OCI-LY7 (cell line): ENCODE measurements at regions not wholly inside any gene's neighbourhood (a gene's known extent, or its start where the extent isn't known, plus 50 kb on each side); places are given as distances from the start of the nearest gene placed in this dataset.

Source experiments
- BruUV-seq: library from RNA; stranded (reverse); fragments of 400-500 nt; replicated peaks from 2 replicates; lab custom pipeline; 2021; lab: Mats Ljungman, UMichigan
- CTCF ChIA-PET: fragments of 300-600 bp; sonication (Branson Sonifier 250); formaldehyde crosslinking; loops from one replicate; lab custom pipeline; 2022; ENCODE audit warnings: antibody characterized with exemption; ENCODE audit not compliant: unreplicated experiment; lab: Charles Lee
- POLR2A ChIA-PET: fragments of 300-600 bp; sonication (Branson Sonifier 250); formaldehyde crosslinking; loops from one replicate; lab custom pipeline; 2022; ENCODE audit warnings: antibody characterized with exemption; lab: Charles Lee
- DNase-seq: peaks from one replicate; pipeline ENCODE4 v3.0.0-alpha.2; 2015; ENCODE audit warnings: low spot score
- H2AFZ ChIP-seq: fragments of 200-600 bp; sonication (generic), shearing (Covaris generic); 2 replicates; pipeline ENCODE4 v1.6.1; 2014; ENCODE audit warnings: mild to moderate bottlenecking, antibody characterized with exemption, low read length, moderate library complexity
- H3K27ac ChIP-seq: fragments of 200-600 bp; sonication (generic); 2 replicates; pipeline ENCODE4 v1.5.1; 2014; ENCODE audit warnings: mixed run types, low read depth, mild to moderate bottlenecking, moderate library complexity, low read length, inconsistent platforms; ENCODE audit not compliant: poor library complexity, severe bottlenecking
- H3K36me3 ChIP-seq: fragments of 200-600 bp; sonication (generic); 2 replicates; pipeline ENCODE4 v1.6.1; 2014; ENCODE audit warnings: mild to moderate bottlenecking, antibody characterized with exemption, low read length, moderate library complexity, mixed read lengths; ENCODE audit not compliant: insufficient read depth
- H3K4me1 ChIP-seq: fragments of 200-600 bp; sonication (generic); 2 replicates; pipeline ENCODE4 v1.5.1; 2014; ENCODE audit warnings: mild to moderate bottlenecking, low read length; ENCODE audit not compliant: insufficient read depth, poor library complexity, severe bottlenecking
- H3K4me2 ChIP-seq: fragments of 200-600 bp; sonication (generic); 2 replicates; pipeline ENCODE4 v1.6.1; 2014; ENCODE audit warnings: mild to moderate bottlenecking, low read length
- H3K4me3 ChIP-seq: fragments of 200-600 bp; sonication (generic); 2 replicates; pipeline ENCODE4 v1.5.1; 2014; ENCODE audit warnings: mild to moderate bottlenecking, low read depth, low read length; ENCODE audit not compliant: poor library complexity, severe bottlenecking
- H3K79me2 ChIP-seq: fragments of 200-600 bp; sonication (generic); 2 replicates; pipeline ENCODE4 v1.6.1; 2016; ENCODE audit warnings: low read depth, mild to moderate bottlenecking, low read length, moderate library complexity, mixed read lengths; ENCODE audit not compliant: insufficient read depth
- H3K9me2 ChIP-seq: fragments of 200-600 bp; sonication (generic); 2 replicates; pipeline ENCODE4 v1.6.1; 2016; ENCODE audit warnings: mild to moderate bottlenecking, low read length, mixed read lengths; ENCODE audit not compliant: insufficient read depth
- H3K9me3 ChIP-seq: fragments of 200-600 bp; sonication (generic); 2 replicates; pipeline ENCODE4 v1.6.1; 2014; ENCODE audit warnings: mild to moderate bottlenecking, mixed run types, low read length, mixed read lengths
- H4K20me1 ChIP-seq: fragments of 200-600 bp; sonication (generic); 2 replicates; pipeline ENCODE4 v1.6.1; 2014; ENCODE audit warnings: mild to moderate bottlenecking, antibody characterized with exemption, low read length, moderate library complexity, mixed read lengths; ENCODE audit not compliant: insufficient read depth
- CTCF ChIP-seq: fragments of 200-600 bp; sonication (generic); conservative IDR thresholded peaks from 2 replicates; pipeline ENCODE4 v1.5.1; 2014; ENCODE audit warnings: mild to moderate bottlenecking, antibody characterized with exemption, low read length, moderate library complexity, mixed read lengths
- EZH2phosphoT487 ChIP-seq: fragments of 200-600 bp; sonication (generic); IDR thresholded peaks from 2 replicates; pipeline ENCODE4 v1.6.1; 2018; ENCODE audit warnings: low read depth, borderline replicate concordance, mild to moderate bottlenecking, mixed run types, antibody characterized with exemption, low read length, moderate library complexity, mixed read lengths
- intact Hi-C: fragments of 100-400 bp; cut with micrococcal nuclease; formaldehyde crosslinking; loops from one replicate; pipeline ENCODE4 v1.10.0; 2022; ENCODE audit not compliant: unreplicated experiment

GRCh38 chr2:129820908-129821307 lies 158.6 kb upstream of the RAB6C start:
- Histone ChIP-seq H3K4me1 (no peaks in the 10 kb centered on the region), H3K4me3 (no peak overlapping the region), H4K20me1 (no peaks in the 10 kb centered on the region), H3K27ac (no peak overlapping the region), H3K79me2 (no peaks in the 10 kb centered on the region), H3K36me3 (no peaks in the 10 kb centered on the region), H3K4me2 (no peak overlapping the region), H3K9me2 (no peaks in the 10 kb centered on the region), H2AFZ (no peak overlapping the region), H3K9me3 (no peaks in the 10 kb centered on the region)
- ChIA-PET POLR2A (interaction anchor here (0.6 kb wide), 1 partner anchor 120 kb away, joined by 5 read pairs; no protein-coding TSS in a partner anchor), CTCF (no interaction called here)
- no TSS peak for BruUV-seq
- TF ChIP-seq EZH2phosphoT487 (no peak), CTCF (no peak)
- DNase-seq: no peak
- intact Hi-C loops: no loop called here

- Histone ChIP-seq H4K20me1 (no peaks in the 10 kb centered on the region), H3K4me2 (no peak overlapping the region), H3K4me1 (no peaks in the 10 kb centered on the region), H3K79me2 (no peaks in the 10 kb centered on the region), H3K4me3 (no peak overlapping the region), H3K27ac (no peak overlapping the region), H2AFZ (no peak overlapping the region), H3K9me2 (no peaks in the 10 kb centered on the region), H3K9me3 (no peaks in the 10 kb centered on the region), H3K36me3 (no peaks in the 10 kb centered on the region)
- intact Hi-C loops: no loop called here
- POLR2A ChIA-PET: no interaction called here
- TF ChIP-seq EZH2phosphoT487 (no peak), CTCF (no peak)
- no TSS peak for BruUV-seq
- no peak for DNase-seq
- CTCF ChIA-PET: no interaction called here
Measured at GRCh38 chr2:129821445-129821844, 158.0 kb upstream of the RAB6C start.

- no peak for DNase-seq
- H3K4me2 ChIP-seq: no peak overlapping the region
- H3K79me2 ChIP-seq: no peaks in the 10 kb centered on the region
- H3K27ac ChIP-seq: no peak overlapping the region
- no TSS peak for BruUV-seq
- CTCF ChIA-PET: no interaction called here
- H3K9me2 ChIP-seq: no peaks in the 10 kb centered on the region
- no peaks in the 10 kb centered on the region for H4K20me1 ChIP-seq
- POLR2A ChIA-PET: no interaction called here
- H2AFZ ChIP-seq: no peak overlapping the region
- H3K4me1 ChIP-seq: no peaks in the 10 kb centered on the region
- no peak for TF ChIP-seq EZH2phosphoT487
- TF ChIP-seq CTCF: no peak
- no peaks in the 10 kb centered on the region for H3K36me3 ChIP-seq
- no peaks in the 10 kb centered on the region for H3K9me3 ChIP-seq
- no peak overlapping the region for H3K4me3 ChIP-seq
- intact Hi-C loops: no loop called here
Measured at GRCh38 chr2:129823044-129823443, 156.4 kb upstream of the RAB6C start.
